ENCODE measurements at regions not wholly inside any gene's neighbourhood (a gene's known extent, or its start where the extent isn't known, plus 50 kb on each side); places are given as distances from the start of the nearest gene placed in this dataset.
"Not testable (repeated sequence)": the region's sequence is repeated elsewhere in the genome, so short reads cannot be mapped to it uniquely, and the experiment has no call there.

DNA sequence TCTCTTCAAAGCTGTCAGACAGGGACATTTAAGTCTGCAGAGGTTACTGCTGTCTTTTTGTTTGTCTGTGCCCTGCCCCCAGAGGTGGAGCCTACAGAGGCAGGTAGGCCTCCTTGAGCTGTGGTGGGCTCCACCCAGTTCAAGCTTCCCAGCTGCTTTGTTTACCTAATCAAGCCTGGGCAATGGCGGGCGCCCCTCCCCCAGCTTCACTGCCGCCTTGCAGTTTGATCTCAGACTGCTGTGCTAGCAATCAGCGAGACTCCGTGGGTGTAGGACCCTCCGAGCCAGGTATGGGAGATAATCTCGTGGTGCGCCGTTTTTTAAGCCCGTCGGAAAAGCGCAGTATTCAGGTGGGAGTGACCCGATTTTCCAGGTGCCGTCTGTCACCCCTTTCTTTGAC lies 147.3 kb upstream of the FSIP2 start:
- H3K23ac ChIP-seq (ENCODE audit: insufficient read length); H2BK15ac ChIP-seq (ENCODE audit: low read length); H3K4me2 ChIP-seq (ENCODE audit: insufficient read depth in 1 of 2, low read depth in 2 of 2, low read length in 2 of 2); H3K4me3 ChIP-seq (ENCODE audit: extremely low read depth in 1 of 4, insufficient read depth in 2 of 4, low read depth in 3 of 4, low read length in 4 of 4); H3K14ac ChIP-seq (ENCODE audit: insufficient read length); FAIRE-seq; H3K79me1 ChIP-seq (ENCODE audit: low read depth, low read length); H2BK12ac ChIP-seq (ENCODE audit: low read depth, low read length); H4K91ac ChIP-seq (replicated peaks; ENCODE audit: insufficient read length, low read length); H3K27me3 ChIP-seq (replicated peaks in 1 of 4; ENCODE audit: control insufficient read depth in 3 of 4, extremely low read depth in 1 of 4, insufficient read depth in 3 of 4, low read length in 3 of 4); H3K9ac ChIP-seq (replicated peaks in 1 of 4; ENCODE audit: extremely low read depth in 1 of 4, low read depth in 3 of 4, low read length in 3 of 4); DNase-seq (ENCODE audit: low read depth in 1 of 2, low spot score in 2 of 2); H3K36me3 ChIP-seq (ENCODE audit: control insufficient read depth in 2 of 4, insufficient read depth in 4 of 4, low read length in 3 of 4); H2BK120ac ChIP-seq (replicated peaks; ENCODE audit: low read depth, low read length); H4K5ac ChIP-seq (ENCODE audit: insufficient read length, low read depth, low read length); H3K18ac ChIP-seq (ENCODE audit: extremely low read depth, low read length); POLR2A ChIA-PET (ENCODE audit: partially characterized antibody); H4K20me1 ChIP-seq (replicated peaks in 1 of 2; ENCODE audit: control insufficient read depth in 1 of 2, insufficient read depth in 2 of 2, low read length in 2 of 2); H2AFZ ChIP-seq (ENCODE audit: low read length); H3K4ac ChIP-seq (replicated peaks; ENCODE audit: insufficient read length, low read depth, low read length); H3K23me2 ChIP-seq (ENCODE audit: low read depth, low read length); H3K9me3 ChIP-seq (ENCODE audit: insufficient read depth in 2 of 2, low read depth in 1 of 2, low read length in 1 of 2); H4K8ac ChIP-seq (ENCODE audit: extremely low read depth, insufficient read depth, low read length); H3K79me2 ChIP-seq (ENCODE audit: control insufficient read depth in 1 of 2, insufficient read depth in 2 of 2, low read length in 2 of 2); H2BK5ac ChIP-seq (ENCODE audit: low read depth, low read length); H2AK5ac ChIP-seq (ENCODE audit: low read depth, low read length); H2BK20ac ChIP-seq (ENCODE audit: low read length); H3K4me1 ChIP-seq (replicated peaks in 1 of 4; ENCODE audit: control insufficient read depth in 3 of 4, insufficient read depth in 4 of 4, low read length in 3 of 4); H3K27ac ChIP-seq (ENCODE audit: low read depth, low read length); H3K56ac ChIP-seq (replicated peaks; ENCODE audit: insufficient read length, low read depth, low read length): not testable (repeated sequence)
- CTCF ChIA-PET (ENCODE audit: partially characterized antibody) = interaction anchor here (1.2 kb wide), 1 partner anchor 38 kb away, joined by 3 read pairs; no protein-coding TSS in a partner anchor
- WGBS, 2 experiments (ENCODE audit: extremely low coverage in 1 of 2, insufficient coverage in 1 of 2, insufficient read length in 1 of 2, insufficient replicate concordance in 2 of 2, low coverage in 1 of 2, low lambda C conversion rate in 2 of 2, missing lambda C conversion rate in 1 of 2) = 84% methylated on average over 14 of the region's 14 CpGs; no CpG with 5 or more reads in 1 of the 2 experiments

Measured in H1 (cell line).